ENCODE measurements at regions not wholly inside any gene's neighbourhood (a gene's known extent, or its start where the extent isn't known, plus 50 kb on each side); places are given as distances from the start of the nearest gene placed in this dataset.

DNA sequence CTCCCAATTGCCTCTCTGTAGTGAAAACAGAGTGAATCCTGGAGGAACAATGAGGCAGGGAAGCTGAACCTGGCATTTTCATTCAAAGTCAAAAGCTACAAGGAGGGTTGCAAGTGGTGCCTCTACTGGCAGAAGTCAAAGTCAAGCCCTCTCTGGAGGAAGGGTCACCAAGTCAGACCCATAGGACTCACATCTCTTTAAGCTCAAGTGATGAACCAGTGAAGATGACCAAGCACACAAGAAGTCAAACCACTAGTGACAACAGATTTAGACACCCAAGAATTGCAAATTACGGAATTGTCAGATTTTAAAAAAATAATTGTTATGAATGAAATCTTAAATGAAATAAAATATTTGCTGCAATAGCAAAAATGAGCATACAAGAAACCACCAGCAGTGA, 81.1 kb upstream of the ATP1B1 start:
- TF ChIP-seq, protein P1, sequence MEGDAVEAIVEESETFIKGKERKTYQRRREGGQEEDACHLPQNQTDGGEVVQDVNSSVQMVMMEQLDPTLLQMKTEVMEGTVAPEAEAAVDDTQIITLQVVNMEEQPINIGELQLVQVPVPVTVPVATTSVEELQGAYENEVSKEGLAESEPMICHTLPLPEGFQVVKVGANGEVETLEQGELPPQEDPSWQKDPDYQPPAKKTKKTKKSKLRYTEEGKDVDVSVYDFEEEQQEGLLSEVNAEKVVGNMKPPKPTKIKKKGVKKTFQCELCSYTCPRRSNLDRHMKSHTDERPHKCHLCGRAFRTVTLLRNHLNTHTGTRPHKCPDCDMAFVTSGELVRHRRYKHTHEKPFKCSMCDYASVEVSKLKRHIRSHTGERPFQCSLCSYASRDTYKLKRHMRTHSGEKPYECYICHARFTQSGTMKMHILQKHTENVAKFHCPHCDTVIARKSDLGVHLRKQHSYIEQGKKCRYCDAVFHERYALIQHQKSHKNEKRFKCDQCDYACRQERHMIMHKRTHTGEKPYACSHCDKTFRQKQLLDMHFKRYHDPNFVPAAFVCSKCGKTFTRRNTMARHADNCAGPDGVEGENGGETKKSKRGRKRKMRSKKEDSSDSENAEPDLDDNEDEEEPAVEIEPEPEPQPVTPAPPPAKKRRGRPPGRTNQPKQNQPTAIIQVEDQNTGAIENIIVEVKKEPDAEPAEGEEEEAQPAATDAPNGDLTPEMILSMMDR (conservative IDR thresholded peaks at IDR 0.05; ENCODE audit: low read depth, low read length), result no peak
- TF ChIP-seq EZH2 (IDR thresholded peaks at IDR 0.05; ENCODE audit: borderline replicate concordance, low read depth, low read length, poor library complexity, severe bottlenecking), result no peak
